HG02759 (cell line): ENCODE measurements at regions not wholly inside any gene's neighbourhood (a gene's known extent, or its start where the extent isn't known, plus 50 kb on each side); places are given as distances from the start of the nearest gene placed in this dataset.

ENCODE experiments used
- ATAC-seq: cut with Tn5 transposase; IDR thresholded peaks from one replicate; pipeline ENCODE4 v1.9.1; 2021; ENCODE audit warnings: mild to moderate bottlenecking, moderate library complexity; ENCODE audit not compliant: unreplicated experiment

DNA sequence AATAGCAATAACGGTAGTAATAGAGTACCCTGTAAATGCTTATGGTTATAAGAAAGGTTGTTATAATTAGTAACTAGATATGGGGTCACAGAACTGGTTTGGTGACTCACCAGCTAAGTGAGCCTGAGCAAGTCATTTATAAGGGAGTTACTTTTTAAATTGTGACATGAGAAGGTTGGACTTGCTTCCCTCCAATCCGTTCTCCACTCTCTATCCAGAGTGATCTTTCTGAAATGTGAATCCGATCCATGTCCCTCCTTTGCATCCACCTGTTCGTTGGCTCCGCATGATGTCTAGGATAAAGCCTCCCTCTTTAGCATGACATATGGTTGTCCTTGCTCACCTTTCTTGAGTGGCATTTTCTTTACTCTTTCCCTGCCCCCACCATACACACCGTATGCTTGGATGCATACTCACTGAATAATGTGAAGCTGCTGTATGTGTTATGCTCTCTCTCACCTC lies 83.1 kb downstream of the CDC42EP3 start:
- no peak for ATAC-seq

DNA sequence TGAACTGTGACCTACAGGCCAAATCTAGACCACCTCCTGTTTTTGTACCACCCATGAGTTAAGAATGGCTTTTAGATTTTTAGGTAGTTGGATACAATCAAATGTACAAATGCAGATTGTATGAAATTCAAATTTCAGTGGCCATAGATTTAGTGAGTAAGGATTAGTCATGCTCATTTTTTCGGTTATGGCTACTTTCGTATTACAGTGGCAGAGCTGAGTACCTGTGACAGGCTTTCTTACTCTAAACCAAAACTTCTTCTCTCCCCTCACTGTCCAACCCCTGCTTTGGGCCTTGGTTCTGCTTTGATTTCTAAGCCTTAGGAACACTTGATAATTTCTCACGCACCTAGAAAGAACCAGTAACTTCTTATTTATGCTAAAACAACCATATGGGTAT lies 82.1 kb downstream of the CDC42EP3 start:
- ATAC-seq: peak; percentile 33

- ATAC-seq: no peak
These were observed 81.3 kb downstream of the CDC42EP3 start for GRCh38 chr2:37590119-37590571.
